ENCODE measurements at regions not wholly inside any gene's neighbourhood (a gene's known extent, or its start where the extent isn't known, plus 50 kb on each side); places are given as distances from the start of the nearest gene placed in this dataset.

- no peak for TF ChIP-seq CTCF (IDR thresholded peaks at IDR 0.05)
- H3K36me3 ChIP-seq = no peaks in the 10 kb centered on the region
- no peak overlapping the region for H3K4me3 ChIP-seq
- no peaks in the 10 kb centered on the region for H3K27me3 ChIP-seq
- no peak for DNase-seq
- no peaks in the 10 kb centered on the region for H3K9me3 ChIP-seq
- H3K9ac ChIP-seq (ENCODE audit: low read depth in 2 of 2, low read length in 2 of 2) = no peak overlapping the region
- no peak overlapping the region for H3K27ac ChIP-seq
- H3K4me1 ChIP-seq = no peaks in the 10 kb centered on the region
- intact Hi-C loops (cut with DNase I) = no loop called here
Observed at GRCh38 chr7:64916-65341, 127.4 kb upstream of the FAM20C start.

GRCh38 chr7:65554-65953 lies 126.8 kb upstream of the FAM20C start:
- Histone ChIP-seq H3K9me3 (no peaks in the 10 kb centered on the region), H3K4me3 (no peak overlapping the region), H3K27ac (no peak overlapping the region), H3K9ac (ENCODE audit: low read depth in 2 of 2, low read length in 2 of 2) (no peak overlapping the region), H3K4me1 (no peaks in the 10 kb centered on the region), H3K36me3 (no peaks in the 10 kb centered on the region), H3K27me3 (no peaks in the 10 kb centered on the region)
- intact Hi-C loops (cut with DNase I) = no loop called here
- no peak for TF ChIP-seq CTCF (IDR thresholded peaks at IDR 0.05)
- no peak for DNase-seq

GRCh38 chr7:66296-66695 lies 126.1 kb upstream of the FAM20C start:
- intact Hi-C loops (cut with DNase I) = no loop called here
- no peak for DNase-seq
- Histone ChIP-seq H3K4me1 (no peaks in the 10 kb centered on the region), H3K9ac (ENCODE audit: low read depth in 2 of 2, low read length in 2 of 2) (no peak overlapping the region), H3K9me3 (no peaks in the 10 kb centered on the region), H3K36me3 (no peaks in the 10 kb centered on the region), H3K27ac (no peak overlapping the region), H3K27me3 (no peaks in the 10 kb centered on the region), H3K4me3 (no peak overlapping the region)
- TF ChIP-seq CTCF (IDR thresholded peaks at IDR 0.05) = no peak

- Histone ChIP-seq H3K36me3 (no peaks in the 10 kb centered on the region), H3K9me3 (no peaks in the 10 kb centered on the region), H3K4me3 (no peak overlapping the region), H3K9ac (ENCODE audit: low read depth in 2 of 2, low read length in 2 of 2) (no peak overlapping the region), H3K27ac (no peak overlapping the region), H3K27me3 (no peaks in the 10 kb centered on the region), H3K4me1 (no peaks in the 10 kb centered on the region)
- no peak for DNase-seq
- intact Hi-C loops (cut with DNase I) = no loop called here
- TF ChIP-seq CTCF (IDR thresholded peaks at IDR 0.05) = no peak
Observed at GRCh38 chr7:66741-67140, 125.6 kb upstream of the FAM20C start.

DNA sequence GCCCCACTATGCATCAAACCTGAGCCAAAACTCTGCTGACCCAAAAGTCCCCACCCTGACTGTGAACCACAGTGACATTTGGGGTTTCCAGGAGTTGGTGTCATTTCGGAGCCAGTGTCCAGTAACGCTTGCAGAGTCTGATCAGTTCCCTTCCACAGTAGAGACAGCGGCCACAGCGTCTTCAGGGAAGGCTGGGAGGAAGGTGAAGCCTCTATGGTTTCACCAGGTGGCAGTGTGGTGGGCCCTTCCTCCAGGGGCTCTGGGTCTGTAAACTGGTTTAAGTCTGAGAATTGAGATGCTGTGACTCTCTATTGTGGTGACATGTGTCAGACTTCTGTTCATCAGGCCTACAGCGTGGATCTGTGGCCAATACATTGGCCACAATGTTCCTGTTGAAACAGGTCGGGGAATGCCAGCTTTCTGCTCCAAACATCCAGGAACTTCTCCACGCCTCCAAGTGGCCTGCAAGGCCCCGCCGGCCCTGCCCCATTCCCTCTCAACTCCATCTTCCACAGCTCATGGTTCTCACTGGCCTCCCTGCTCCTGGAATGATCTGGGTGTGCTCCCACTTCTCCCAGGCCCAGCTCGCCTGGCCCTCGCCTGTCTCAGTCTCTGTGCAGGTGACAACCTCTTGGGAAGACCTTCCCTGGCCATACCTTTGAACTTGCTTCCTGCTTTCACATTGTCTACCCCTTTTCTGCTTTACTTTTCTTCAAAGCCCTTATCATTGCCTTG lies 124.5 kb upstream of the FAM20C start:
- intact Hi-C loops (cut with DNase I) = no loop called here
- no peaks in the 10 kb centered on the region for H3K36me3 ChIP-seq
- no peak overlapping the region for H3K27ac ChIP-seq
- H3K4me1 ChIP-seq = no peaks in the 10 kb centered on the region
- DNase-seq = no peak
- no peaks in the 10 kb centered on the region for H3K9me3 ChIP-seq
- TF ChIP-seq CTCF (IDR thresholded peaks at IDR 0.05) = no peak
- no peaks in the 10 kb centered on the region for H3K27me3 ChIP-seq
- no peak overlapping the region for H3K4me3 ChIP-seq
- no peak overlapping the region for H3K9ac ChIP-seq (ENCODE audit: low read depth in 2 of 2, low read length in 2 of 2)

Measured in colonic mucosa (tissue), 4 donors.